OCI-LY7 (cell line): ENCODE measurements at regions not wholly inside any gene's neighbourhood (a gene's known extent, or its start where the extent isn't known, plus 50 kb on each side); places are given as distances from the start of the nearest gene placed in this dataset.

Source experiments
- CTCF ChIP-seq: fragments of 200-600 bp; sonication (generic); conservative IDR thresholded peaks from 2 replicates; pipeline ENCODE4 v1.5.1; 2014; ENCODE audit warnings: mild to moderate bottlenecking, antibody characterized with exemption, low read length, moderate library complexity, mixed read lengths
- EZH2phosphoT487 ChIP-seq: fragments of 200-600 bp; sonication (generic); IDR thresholded peaks from 2 replicates; pipeline ENCODE4 v1.6.1; 2018; ENCODE audit warnings: low read depth, borderline replicate concordance, mild to moderate bottlenecking, mixed run types, antibody characterized with exemption, low read length, moderate library complexity, mixed read lengths

- TF ChIP-seq CTCF (no peak), EZH2phosphoT487 (no peak)
These were observed 157.0 kb upstream of the ID2 start for GRCh38 chr2:8524823-8525222.
